Mesodermal cell (in vitro differentiated cells): ENCODE measurements at regions not wholly inside any gene's neighbourhood (a gene's known extent, or its start where the extent isn't known, plus 50 kb on each side); places are given as distances from the start of the nearest gene placed in this dataset.

Experiments used
- H3K27ac ChIP-seq: 2 replicates; pipeline ENCODE4 v1.7.0; 2013; ENCODE audit warnings: mild to moderate bottlenecking, low read depth, low read length, moderate library complexity; ENCODE audit not compliant: severe bottlenecking
- H3K36me3 ChIP-seq: 2 replicates; pipeline ENCODE4 v1.7.1; 2013; ENCODE audit warnings: mild to moderate bottlenecking, low read length, moderate library complexity; ENCODE audit not compliant: control insufficient read depth, insufficient read depth
- H3K4me1 ChIP-seq: one replicate; pipeline ENCODE4 v1.7.1; 2013; ENCODE audit warnings: mild to moderate bottlenecking, low read length; ENCODE audit not compliant: insufficient read depth, control insufficient read depth, poor library complexity, severe bottlenecking
- H3K4me3 ChIP-seq: 2 replicates; pipeline ENCODE4 v1.7.0; 2013; ENCODE audit warnings: low read length, control low read depth, mild to moderate bottlenecking; ENCODE audit not compliant: insufficient read depth, poor library complexity, severe bottlenecking; ENCODE audit errors: extremely low read depth
- H3K9me3 ChIP-seq: 2 replicates; pipeline ENCODE4 v1.7.1; 2013; ENCODE audit warnings: mild to moderate bottlenecking, low read length, moderate library complexity; ENCODE audit not compliant: control insufficient read depth
- WGBS, 2 experiments: methylation state at CpG; one replicate each; pipeline ENCODE4 v1.1.5; 2013; ENCODE audit warnings: missing lambda C conversion rate in 2 of 2; ENCODE audit not compliant: insufficient coverage in 2 of 2; 5-methylcytosine and 5-hydroxymethylcytosine counted together

DNA sequence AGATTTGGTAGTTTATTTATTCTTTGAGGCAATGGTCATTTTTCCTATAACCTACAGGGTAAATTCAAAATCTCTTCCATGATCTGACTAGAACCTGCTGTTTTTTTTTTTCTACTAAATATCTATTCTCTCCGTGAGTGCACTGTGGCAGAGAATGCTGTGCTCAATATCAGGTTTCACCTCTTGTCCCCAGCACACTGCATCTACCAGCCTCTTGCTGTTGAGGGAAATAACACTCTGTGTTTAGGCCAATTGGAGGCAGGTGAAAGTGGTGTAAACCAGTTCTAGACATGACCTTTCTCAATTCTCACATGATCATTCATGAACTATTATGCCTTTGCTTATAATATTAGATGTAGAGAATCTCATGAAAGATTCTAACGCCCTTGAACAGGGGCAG is 2365.9 kb downstream of the MAT2B start:
- no peaks in the 10 kb centered on the region for H3K36me3 ChIP-seq
- H3K4me1 ChIP-seq: no peaks in the 10 kb centered on the region
- no peaks in the 10 kb centered on the region for H3K9me3 ChIP-seq
- WGBS, 2 experiments: 80% methylated on average over 1 of the region's 2 CpGs; no CpG with 5 or more reads in 1 of the 2 experiments
- H3K4me3 ChIP-seq: no peak overlapping the region
- no peak overlapping the region for H3K27ac ChIP-seq

GRCh38 chr5:165874851-165875250 is 2369.4 kb downstream of the MAT2B start:
- Histone ChIP-seq H3K4me1 (no peaks in the 10 kb centered on the region), H3K36me3 (no peaks in the 10 kb centered on the region), H3K9me3 (no peaks in the 10 kb centered on the region), H3K27ac (no peak overlapping the region), H3K4me3 (no peak overlapping the region)
- 93 to 100% methylated on average over 2 of the region's 2 CpGs for WGBS, 2 experiments

- Histone ChIP-seq H3K9me3 (no peaks in the 10 kb centered on the region), H3K4me3 (no peak overlapping the region), H3K36me3 (no peaks in the 10 kb centered on the region), H3K27ac (no peak overlapping the region), H3K4me1 (no peaks in the 10 kb centered on the region)
These were observed 2371.1 kb downstream of the MAT2B start for GRCh38 chr5:165876538-165876937.

GRCh38 chr5:165877475-165877874 is 2372.1 kb downstream of the MAT2B start:
- Histone ChIP-seq H3K4me3 (no peak overlapping the region), H3K27ac (no peak overlapping the region), H3K9me3 (no peaks in the 10 kb centered on the region), H3K4me1 (no peaks in the 10 kb centered on the region), H3K36me3 (no peaks in the 10 kb centered on the region)
- WGBS, 2 experiments: 89 to 94% methylated on average over 1 to 2 of the region's 3 CpGs

DNA sequence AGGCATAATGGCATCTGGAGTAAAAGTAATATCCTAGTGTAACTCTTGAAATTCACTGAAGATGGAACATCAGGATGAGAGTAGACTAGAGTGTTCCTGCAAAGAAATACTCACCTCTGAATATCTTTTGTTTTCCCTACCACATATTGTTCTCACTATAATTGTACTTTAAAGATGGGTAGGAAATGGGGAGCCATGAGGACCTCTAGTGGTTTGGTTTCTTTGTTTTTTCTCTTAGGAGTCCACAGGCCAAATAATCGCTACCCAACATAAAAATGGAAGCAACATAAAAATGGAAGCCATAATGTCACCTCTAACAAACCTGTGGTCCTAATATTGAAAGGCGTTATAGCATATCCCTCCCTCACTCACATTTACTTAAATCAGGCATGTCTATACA is 2375.8 kb downstream of the MAT2B start:
- Histone ChIP-seq H3K36me3 (no peaks in the 10 kb centered on the region), H3K9me3 (no peaks in the 10 kb centered on the region), H3K4me1 (no peaks in the 10 kb centered on the region), H3K4me3 (no peak overlapping the region), H3K27ac (no peak overlapping the region)
- 86 to 90% methylated on average over 1 to 2 of the region's 2 CpGs for WGBS, 2 experiments

GRCh38 chr5:165882099-165882498 is 2376.7 kb downstream of the MAT2B start:
- no peaks in the 10 kb centered on the region for H3K36me3 ChIP-seq
- whole genome bisulfite sequencing, 2 experiments: 100% methylated on average over 1 of the region's 3 CpGs
- H3K9me3 ChIP-seq: no peaks in the 10 kb centered on the region
- no peak overlapping the region for H3K27ac ChIP-seq
- H3K4me3 ChIP-seq: no peak overlapping the region
- no peaks in the 10 kb centered on the region for H3K4me1 ChIP-seq

DNA sequence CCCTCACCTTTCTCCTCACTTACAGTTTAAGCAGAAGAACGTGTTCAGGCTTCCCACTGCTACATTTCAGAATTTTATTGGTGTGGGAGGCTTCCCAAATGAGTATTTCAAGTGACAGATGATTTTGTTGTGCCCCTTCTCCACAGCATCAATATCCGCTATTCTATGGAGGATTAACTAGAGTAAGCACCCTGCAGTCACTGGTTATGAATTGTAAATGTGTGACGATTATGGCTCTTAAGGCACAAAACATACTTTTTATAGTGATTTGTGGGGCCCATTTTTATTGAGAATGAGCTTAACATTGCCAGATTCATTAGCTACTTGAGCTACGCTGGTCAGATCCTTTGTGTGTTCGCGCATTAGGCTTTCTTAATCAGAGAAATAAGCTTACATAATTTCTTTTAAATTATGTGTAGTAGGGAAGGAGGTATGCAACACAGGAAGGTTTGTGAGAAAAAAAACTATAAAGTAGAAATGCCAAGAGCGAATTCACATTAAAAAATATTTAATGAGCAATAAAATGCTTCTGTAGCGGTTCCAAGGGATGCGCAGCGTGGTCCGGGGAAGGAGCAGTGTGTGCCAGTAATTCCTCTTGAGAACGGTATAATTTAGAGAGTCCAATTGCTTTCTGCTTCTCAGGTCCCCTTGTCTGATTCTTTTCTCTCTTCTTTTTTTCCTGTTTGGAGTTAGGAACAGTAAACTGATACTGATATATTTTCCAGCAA is 2380.4 kb downstream of the MAT2B start:
- H3K27ac ChIP-seq: no peak overlapping the region
- H3K4me1 ChIP-seq: no peaks in the 10 kb centered on the region
- no peak overlapping the region for H3K4me3 ChIP-seq
- H3K9me3 ChIP-seq: no peaks in the 10 kb centered on the region
- no peaks in the 10 kb centered on the region for H3K36me3 ChIP-seq
- 94 to 100% methylated on average over 3 of the region's 12 CpGs for WGBS, 2 experiments

DNA sequence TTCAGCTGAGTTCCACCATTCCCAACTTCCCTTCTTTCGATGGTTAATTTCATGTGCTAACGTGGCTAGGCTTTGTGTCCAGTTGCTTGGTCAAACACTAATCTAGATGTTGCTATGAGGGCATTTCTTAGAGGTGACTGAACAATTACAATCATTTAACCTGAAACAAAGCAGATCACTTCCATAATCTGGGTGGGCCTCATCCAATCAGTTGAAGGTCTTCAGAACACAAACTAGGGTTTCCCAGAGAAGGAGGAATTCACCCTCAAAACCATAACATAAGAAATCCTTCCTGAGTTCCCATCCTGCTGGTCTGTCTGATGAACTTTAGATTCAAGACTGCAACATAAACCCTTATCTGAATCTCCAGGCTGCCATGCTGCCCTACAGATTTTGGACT is 2381.7 kb downstream of the MAT2B start:
- no peak overlapping the region for H3K27ac ChIP-seq
- no peaks in the 10 kb centered on the region for H3K36me3 ChIP-seq
- no peak overlapping the region for H3K4me3 ChIP-seq
- no CpG with 5 or more reads among the region's 2 CpGs for WGBS, 2 experiments
- no peaks in the 10 kb centered on the region for H3K4me1 ChIP-seq
- H3K9me3 ChIP-seq: no peaks in the 10 kb centered on the region

GRCh38 chr5:165892383-165892782 is 2387.0 kb downstream of the MAT2B start:
- 87 to 92% methylated on average over 4 to 5 of the region's 6 CpGs for WGBS, 2 experiments
- Histone ChIP-seq H3K4me1 (no peaks in the 10 kb centered on the region), H3K4me3 (no peak overlapping the region), H3K27ac (no peak overlapping the region), H3K36me3 (no peaks in the 10 kb centered on the region), H3K9me3 (no peaks in the 10 kb centered on the region)

GRCh38 chr5:165894916-165895315 is 2389.5 kb downstream of the MAT2B start:
- H3K4me3 ChIP-seq: no peak overlapping the region
- 76 to 78% methylated on average over 1 to 2 of the region's 3 CpGs for WGBS, 2 experiments

DNA sequence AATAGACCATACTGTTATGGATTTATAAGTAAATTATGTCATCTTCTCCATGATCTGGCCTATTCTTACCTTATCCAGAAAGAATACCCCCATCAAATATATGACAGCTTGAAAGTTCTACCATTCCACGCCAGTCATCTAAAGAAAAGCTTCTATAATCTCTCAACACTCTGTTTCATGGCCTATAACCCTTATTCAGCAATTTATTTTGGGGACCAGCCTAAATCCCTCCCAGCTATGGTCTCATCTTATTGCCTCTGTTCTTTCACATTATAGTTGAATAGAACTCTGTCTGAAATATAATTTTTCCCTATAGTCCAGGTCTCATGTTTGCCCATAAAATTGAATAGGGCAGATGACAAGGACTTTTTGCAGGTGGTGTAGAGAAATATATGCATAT is 2387.6 kb upstream of the WWC1 start:
- 100% methylated on average over 1 of the region's 1 CpG for WGBS, 2 experiments
- Histone ChIP-seq H3K27ac (no peak overlapping the region), H3K9me3 (no peaks in the 10 kb centered on the region), H3K4me3 (no peak overlapping the region), H3K4me1 (no peaks in the 10 kb centered on the region), H3K36me3 (no peaks in the 10 kb centered on the region)

More at GRCh38 chr5:165894916-165895315, 2389.5 kb downstream of the MAT2B start:
- Histone ChIP-seq H3K4me1 (no peaks in the 10 kb centered on the region), H3K9me3 (no peaks in the 10 kb centered on the region), H3K27ac (no peak overlapping the region), H3K36me3 (no peaks in the 10 kb centered on the region)
